HepG2 (cell line): ENCODE measurements at regions not wholly inside any gene's neighbourhood (a gene's known extent, or its start where the extent isn't known, plus 50 kb on each side); places are given as distances from the start of the nearest gene placed in this dataset.

Experiments used
- ATAC-seq: fragments of 200-7000 bp; cut with Tn5 transposase; 3 replicates; pipeline ENCODE4 v1.9.1; 2020; ENCODE audit warnings: mild to moderate bottlenecking, moderate library complexity
- BruUV-seq: library from RNA; stranded (reverse); fragments of 400-500 nt; replicated peaks from 2 replicates; lab custom pipeline; 2021; lab: Mats Ljungman, UMichigan
- CTCF ChIA-PET: fragments of 300-600 bp; formaldehyde crosslinking; extraction: SDS; loops from one replicate; lab custom pipeline; 2021; ENCODE audit warnings: low total read pairs, inconsistent platforms, low intra/inter-chr PET ratio; lab: Yijun Ruan, JAX
- POLR2A ChIA-PET: fragments of 350-600 bp; sonication (Branson Sonifier 250); formaldehyde crosslinking; loops from one replicate; lab custom pipeline; 2020; ENCODE audit warnings: antibody characterized with exemption, inconsistent platforms; lab: Yijun Ruan, JAX
- DNase-seq: peaks from one replicate; pipeline ENCODE4 v3.0.0-alpha.2; 2015; ENCODE audit warnings: low spot score
- FAIRE-seq: peaks from 3 replicates; lab custom pipeline; 2011; peaks lifted over from hg19 to GRCh38; lab: Jason Lieb, UNC
- H2AFZ ChIP-seq: one replicate; pipeline ENCODE4 v1.6.1; 2011; ENCODE audit warnings: low read length, inconsistent platforms
- H3K27ac ChIP-seq: fragments of 300-600 bp; 3 replicates; pipeline ENCODE4 v1.8.0; 2011; ENCODE audit warnings: mixed run types, mild to moderate bottlenecking, mixed read lengths, low read length, inconsistent platforms; ENCODE audit not compliant: insufficient read depth; ENCODE audit errors: extremely low read length
- H3K27me3 ChIP-seq, 2 experiments: fragments of 200-600 bp in 1 of 2; 2 replicates in 1 of 2; 3 replicates in 1 of 2; pipeline versions ENCODE4 v1.6.0 to v1.8.0; 2011; ENCODE audit warnings: low read length in 2 of 2, mild to moderate bottlenecking in 2 of 2, moderate library complexity in 2 of 2, inconsistent platforms in 1 of 2; ENCODE audit not compliant: insufficient read depth in 2 of 2, control insufficient read depth in 1 of 2
- H3K36me3 ChIP-seq, 2 experiments: fragments of 200-600 bp in 1 of 2; replicated peaks in 1 of 2; 2 replicates in 1 of 2; 3 replicates in 1 of 2; pipeline versions ENCODE4 v1.5.1 to v1.8.0; 2011; ENCODE audit warnings: low read length in 2 of 2, inconsistent platforms in 1 of 2; ENCODE audit not compliant: insufficient read depth in 2 of 2, control insufficient read depth in 1 of 2
- H3K4me1 ChIP-seq: 2 replicates; pipeline ENCODE4 v1.5.1; 2012; ENCODE audit warnings: low read length, inconsistent platforms; ENCODE audit not compliant: insufficient read depth
- H3K4me2 ChIP-seq: 2 replicates; pipeline ENCODE4 v1.6.0; 2011; ENCODE audit warnings: low read depth, low read length, inconsistent platforms
- H3K4me3 ChIP-seq, 3 experiments: fragments of 200-600 bp in 1 of 3; sonication (generic), shearing (Covaris generic) in 1 of 3; replicated peaks in 1 of 3; 2 replicates each; pipeline ENCODE4 v1.5.1; 2011 to 2016; ENCODE audit warnings: low read length in 3 of 3, inconsistent platforms in 2 of 3, low read depth in 2 of 3, mild to moderate bottlenecking in 2 of 3, control low read depth in 1 of 3, mixed read lengths in 1 of 3; ENCODE audit not compliant: insufficient read depth in 1 of 3
- H3K79me2 ChIP-seq: one replicate; pipeline ENCODE4 v1.6.1; 2011; ENCODE audit warnings: low read length, inconsistent platforms; ENCODE audit not compliant: insufficient read depth
- H3K9ac ChIP-seq: 2 replicates; pipeline ENCODE4 v1.6.0; 2011; ENCODE audit warnings: mild to moderate bottlenecking, low read depth, low read length, inconsistent platforms; ENCODE audit not compliant: insufficient read depth
- H3K9me3 ChIP-seq: 2 replicates; pipeline ENCODE4 v1.5.1; 2012; ENCODE audit warnings: mild to moderate bottlenecking, low read length
- H4K20me1 ChIP-seq: 2 replicates; pipeline ENCODE4 v1.6.0; 2011; ENCODE audit warnings: inconsistent platforms, mild to moderate bottlenecking, low read length, moderate library complexity; ENCODE audit not compliant: insufficient read depth
- ATM ChIP-seq: fragments of 450-650 bp; IDR thresholded peaks from 2 replicates; pipeline ENCODE4 v1.7.1; 2017; ENCODE audit warnings: mild to moderate bottlenecking, borderline replicate concordance
- EED ChIP-seq: sonication (generic); formaldehyde crosslinking; IDR thresholded peaks from 2 replicates; pipeline ENCODE4 v1.5.0; 2020; ENCODE audit warnings: mild to moderate bottlenecking, missing genetic modification reagents
- IKZF4 ChIP-seq: sonication (generic); formaldehyde crosslinking; IDR thresholded peaks from 2 replicates; pipeline ENCODE4 v1.5.1; 2020; ENCODE audit warnings: borderline replicate concordance, mild to moderate bottlenecking, low read depth, missing genetic modification reagents; ENCODE audit errors: not compliant biosample characterization
- MIXL1 ChIP-seq: IDR thresholded peaks from 2 replicates; pipeline ENCODE4 v1.6.1; 2016
- PAWR ChIP-seq: sonication (generic); formaldehyde crosslinking; IDR thresholded peaks from 2 replicates; pipeline ENCODE4 v1.4.0; 2020; ENCODE audit warnings: missing genetic modification reagents, mild to moderate bottlenecking, borderline replicate concordance
- PHF20 ChIP-seq: sonication (generic); formaldehyde crosslinking; IDR thresholded peaks from 2 replicates; pipeline ENCODE4 v1.5.0; 2020; ENCODE audit warnings: mild to moderate bottlenecking, missing genetic modification reagents
- RFXANK ChIP-seq: IDR thresholded peaks from 2 replicates; pipeline ENCODE4 v1.6.1; 2016
- SKI ChIP-seq: fragments of 450-650 bp; IDR thresholded peaks from one replicate; pipeline ENCODE4 v1.6.1; 2018; ENCODE audit warnings: mild to moderate bottlenecking; ENCODE audit not compliant: partially characterized antibody
- THAP11 ChIP-seq: IDR thresholded peaks from 2 replicates; pipeline ENCODE4 v1.6.1; 2016; ENCODE audit warnings: missing biosample characterization, missing genetic modification reagents
- ZNF30 ChIP-seq: sonication (generic); formaldehyde crosslinking; IDR thresholded peaks from 2 replicates; pipeline ENCODE4 v1.5.0; 2020; ENCODE audit warnings: mild to moderate bottlenecking, missing genetic modification reagents
- ZNF430 ChIP-seq: sonication (generic); formaldehyde crosslinking; IDR thresholded peaks from 2 replicates; pipeline ENCODE4 v1.9.0; 2021; ENCODE audit warnings: mild to moderate bottlenecking, missing genetic modification reagents
- ZNF598 ChIP-seq: sonication (generic); formaldehyde crosslinking; IDR thresholded peaks from 2 replicates; pipeline ENCODE4 v1.5.1; 2020; ENCODE audit warnings: mild to moderate bottlenecking, missing genetic modification reagents, borderline replicate concordance
- ZNF678 ChIP-seq: sonication (generic); formaldehyde crosslinking; IDR thresholded peaks from 2 replicates; pipeline ENCODE4 v1.4.0; 2020; ENCODE audit warnings: mild to moderate bottlenecking, missing genetic modification reagents
- ZNF773 ChIP-seq: sonication (generic); formaldehyde crosslinking; IDR thresholded peaks from 2 replicates; pipeline ENCODE4 v1.4.0; 2020; ENCODE audit warnings: missing genetic modification reagents, borderline replicate concordance
- WGBS: methylation state at CpG from one replicate; pipeline ENCODE4 v1.1.6; 2017; ENCODE audit warnings: low lambda C conversion rate; 5-methylcytosine and 5-hydroxymethylcytosine counted together
- in situ Hi-C: cut with HindIII; loops from 2 replicates; pipeline ENCODE4 v1.10.0; 2017; ENCODE audit warnings: low pct_unique_long_range_greater_than_20kb; ENCODE audit not compliant: extremely low pct_ligation_motif_present
- intact Hi-C: fragments of 100-400 bp; cut with micrococcal nuclease; formaldehyde crosslinking; loops from one replicate; pipeline ENCODE4 v1.10.0; 2022; ENCODE audit not compliant: unreplicated experiment
- TF ChIP-seq, protein P1 (sequence below): sonication (generic); formaldehyde crosslinking; IDR thresholded peaks from 2 replicates; pipeline ENCODE4 v1.4.0; 2020; ENCODE audit warnings: missing genetic modification reagents
- TF ChIP-seq, protein P2 (sequence below): sonication (generic); formaldehyde crosslinking; IDR thresholded peaks from 2 replicates; pipeline ENCODE4 v1.5.0; 2020; ENCODE audit warnings: mild to moderate bottlenecking, missing genetic modification reagents
- TF ChIP-seq, protein P3 (sequence below): sonication (generic); formaldehyde crosslinking; IDR thresholded peaks from 2 replicates; pipeline ENCODE4 v1.4.0; 2020; ENCODE audit warnings: missing genetic modification reagents, borderline replicate concordance

- TF ChIP-seq MIXL1 (CRISPR knock-in tag) = no peak
- TF ChIP-seq ATM = no peak
- TF ChIP-seq THAP11 (CRISPR knock-in tag) = no peak
Measured at GRCh38 chr9:20212806-20213205, 409.5 kb downstream of the MLLT3 start (continued).

- Histone ChIP-seq H3K9me3 (no peaks in the 10 kb centered on the region), H3K4me1 (no peaks in the 10 kb centered on the region), H3K4me3 (no peak overlapping the region), H3K36me3 (no peaks in the 10 kb centered on the region), H2AFZ (no peak overlapping the region), H3K27me3 (no peaks in the 10 kb centered on the region), H3K4me2 (no peak overlapping the region), H4K20me1 (no peaks in the 10 kb centered on the region), H3K9ac (no peak overlapping the region), H3K79me2 (no peaks in the 10 kb centered on the region), H3K27ac (no peak overlapping the region)
- BruUV-seq = no TSS peak
- no peak for DNase-seq
- TF ChIP-seq ZNF430 = no peak
- no peak for TF ChIP-seq ZNF678 (CRISPR knock-in tag)
- no peak for TF ChIP-seq PHF20
- no peak for TF ChIP-seq PAWR (CRISPR knock-in tag)
- no peak for TF ChIP-seq EED (CRISPR knock-in tag)
- TF ChIP-seq RFXANK (CRISPR knock-in tag) = no peak
- TF ChIP-seq SKI = no peak
- TF ChIP-seq, protein P1, sequence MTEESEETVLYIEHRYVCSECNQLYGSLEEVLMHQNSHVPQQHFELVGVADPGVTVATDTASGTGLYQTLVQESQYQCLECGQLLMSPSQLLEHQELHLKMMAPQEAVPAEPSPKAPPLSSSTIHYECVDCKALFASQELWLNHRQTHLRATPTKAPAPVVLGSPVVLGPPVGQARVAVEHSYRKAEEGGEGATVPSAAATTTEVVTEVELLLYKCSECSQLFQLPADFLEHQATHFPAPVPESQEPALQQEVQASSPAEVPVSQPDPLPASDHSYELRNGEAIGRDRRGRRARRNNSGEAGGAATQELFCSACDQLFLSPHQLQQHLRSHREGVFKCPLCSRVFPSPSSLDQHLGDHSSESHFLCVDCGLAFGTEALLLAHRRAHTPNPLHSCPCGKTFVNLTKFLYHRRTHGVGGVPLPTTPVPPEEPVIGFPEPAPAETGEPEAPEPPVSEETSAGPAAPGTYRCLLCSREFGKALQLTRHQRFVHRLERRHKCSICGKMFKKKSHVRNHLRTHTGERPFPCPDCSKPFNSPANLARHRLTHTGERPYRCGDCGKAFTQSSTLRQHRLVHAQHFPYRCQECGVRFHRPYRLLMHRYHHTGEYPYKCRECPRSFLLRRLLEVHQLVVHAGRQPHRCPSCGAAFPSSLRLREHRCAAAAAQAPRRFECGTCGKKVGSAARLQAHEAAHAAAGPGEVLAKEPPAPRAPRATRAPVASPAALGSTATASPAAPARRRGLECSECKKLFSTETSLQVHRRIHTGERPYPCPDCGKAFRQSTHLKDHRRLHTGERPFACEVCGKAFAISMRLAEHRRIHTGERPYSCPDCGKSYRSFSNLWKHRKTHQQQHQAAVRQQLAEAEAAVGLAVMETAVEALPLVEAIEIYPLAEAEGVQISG (CRISPR knock-in tag) = no peak
- TF ChIP-seq IKZF4 (CRISPR knock-in tag) = no peak
- TF ChIP-seq, protein P2, sequence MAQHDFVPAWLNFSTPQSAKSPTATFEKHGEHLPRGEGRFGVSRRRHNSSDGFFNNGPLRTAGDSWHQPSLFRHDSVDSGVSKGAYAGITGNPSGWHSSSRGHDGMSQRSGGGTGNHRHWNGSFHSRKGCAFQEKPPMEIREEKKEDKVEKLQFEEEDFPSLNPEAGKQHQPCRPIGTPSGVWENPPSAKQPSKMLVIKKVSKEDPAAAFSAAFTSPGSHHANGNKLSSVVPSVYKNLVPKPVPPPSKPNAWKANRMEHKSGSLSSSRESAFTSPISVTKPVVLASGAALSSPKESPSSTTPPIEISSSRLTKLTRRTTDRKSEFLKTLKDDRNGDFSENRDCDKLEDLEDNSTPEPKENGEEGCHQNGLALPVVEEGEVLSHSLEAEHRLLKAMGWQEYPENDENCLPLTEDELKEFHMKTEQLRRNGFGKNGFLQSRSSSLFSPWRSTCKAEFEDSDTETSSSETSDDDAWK (CRISPR knock-in tag) = no peak
- no peak for TF ChIP-seq ZNF598
- TF ChIP-seq, protein P3, sequence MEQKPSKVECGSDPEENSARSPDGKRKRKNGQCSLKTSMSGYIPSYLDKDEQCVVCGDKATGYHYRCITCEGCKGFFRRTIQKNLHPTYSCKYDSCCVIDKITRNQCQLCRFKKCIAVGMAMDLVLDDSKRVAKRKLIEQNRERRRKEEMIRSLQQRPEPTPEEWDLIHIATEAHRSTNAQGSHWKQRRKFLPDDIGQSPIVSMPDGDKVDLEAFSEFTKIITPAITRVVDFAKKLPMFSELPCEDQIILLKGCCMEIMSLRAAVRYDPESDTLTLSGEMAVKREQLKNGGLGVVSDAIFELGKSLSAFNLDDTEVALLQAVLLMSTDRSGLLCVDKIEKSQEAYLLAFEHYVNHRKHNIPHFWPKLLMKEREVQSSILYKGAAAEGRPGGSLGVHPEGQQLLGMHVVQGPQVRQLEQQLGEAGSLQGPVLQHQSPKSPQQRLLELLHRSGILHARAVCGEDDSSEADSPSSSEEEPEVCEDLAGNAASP (CRISPR knock-in tag) = no peak
- TF ChIP-seq ZNF30 (CRISPR knock-in tag) = no peak
- TF ChIP-seq ZNF773 (CRISPR knock-in tag) = no peak
- intact Hi-C loops (no loop called here), in situ Hi-C loops (no loop called here)
- FAIRE-seq = no peak
- 3% methylated on average over 7 of the region's 7 CpGs for WGBS
- CTCF ChIA-PET = no interaction called here
- no peak for ATAC-seq
- POLR2A ChIA-PET = no interaction called here
Measured at GRCh38 chr9:20209391-20210340, 412.6 kb downstream of the MLLT3 start.
